Activated CD4-positive, CD25-positive, alpha-beta regulatory T cell treated with anti-CD3 and anti-CD28 coated beads, Interleukin-2, amount 50 U/mL, for 24 hours (primary cell): ENCODE measurements at regions not wholly inside any gene's neighbourhood (a gene's known extent, or its start where the extent isn't known, plus 50 kb on each side); places are given as distances from the start of the nearest gene placed in this dataset.

Experiments used
- ATAC-seq, 2 donors: fragments of 150-1000 bp; cut with Tn5 transposase; one replicate each; pipeline ENCODE4 v1.10.0; 2021; ENCODE audit warnings: mild to moderate bottlenecking in 1 of 2, moderate library complexity in 1 of 2

- ATAC-seq, result no peak
Observed at GRCh38 chr6:71486461-71486860, 197.8 kb downstream of the OGFRL1 start.

DNA sequence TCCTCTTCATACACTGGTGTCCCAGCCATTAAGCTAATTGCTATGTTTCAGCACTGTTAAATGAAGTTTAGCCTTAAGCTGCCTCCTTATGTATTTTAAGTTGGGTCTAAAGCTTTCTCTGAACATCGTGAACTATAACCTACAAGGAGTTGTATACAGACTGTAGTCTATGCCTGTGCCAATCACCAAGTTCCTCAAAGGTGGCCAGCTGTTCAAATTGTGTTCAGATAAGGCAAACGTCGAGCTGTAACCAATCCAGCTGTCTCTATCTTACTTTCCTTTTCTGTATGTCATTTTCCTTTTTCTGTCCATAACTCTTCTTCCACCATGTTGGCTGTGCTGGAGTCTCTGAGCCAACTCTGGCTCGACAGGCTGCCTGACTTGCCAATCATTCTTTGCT, 199.6 kb downstream of the OGFRL1 start:
- ATAC-seq, result no peak

DNA sequence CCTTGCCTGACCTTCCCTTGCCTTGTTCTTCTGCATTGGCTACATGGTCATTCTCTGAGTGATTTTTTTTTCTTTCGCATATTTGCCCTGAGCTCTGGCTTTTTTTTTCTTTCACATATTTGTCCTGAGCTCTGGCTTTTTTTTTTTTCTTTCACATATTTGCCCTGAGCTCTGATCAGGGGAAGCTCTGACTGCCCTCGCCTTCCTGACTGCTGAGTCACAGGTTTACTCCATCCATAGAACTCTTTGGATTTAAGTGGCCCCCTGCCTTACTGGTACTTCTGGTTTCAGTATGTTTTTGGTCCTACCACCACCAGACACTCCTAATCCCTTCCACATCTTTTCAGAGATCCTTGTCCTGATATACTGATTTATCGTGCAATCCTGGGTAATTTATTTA, 201.1 kb downstream of the OGFRL1 start:
- ATAC-seq, result no peak

DNA sequence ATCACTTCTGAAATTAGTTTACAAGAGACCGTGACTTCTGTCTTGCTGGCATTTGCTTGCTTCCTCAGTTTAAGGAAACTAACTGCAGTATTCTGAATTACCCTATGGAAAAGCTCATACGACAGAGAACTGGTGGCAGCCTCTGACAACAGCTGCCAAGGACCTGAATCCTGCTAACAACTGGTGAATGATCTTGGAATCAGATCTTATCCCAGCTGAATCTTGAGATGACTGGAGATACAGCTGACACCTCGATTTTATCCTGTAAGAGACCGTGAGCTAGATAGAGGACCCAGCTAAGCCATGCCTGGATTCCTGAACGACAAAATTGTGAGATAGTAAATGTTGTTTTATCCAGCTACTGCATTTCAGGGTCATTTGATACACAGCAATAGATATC, 202.3 kb downstream of the OGFRL1 start:
- no peak for ATAC-seq

DNA sequence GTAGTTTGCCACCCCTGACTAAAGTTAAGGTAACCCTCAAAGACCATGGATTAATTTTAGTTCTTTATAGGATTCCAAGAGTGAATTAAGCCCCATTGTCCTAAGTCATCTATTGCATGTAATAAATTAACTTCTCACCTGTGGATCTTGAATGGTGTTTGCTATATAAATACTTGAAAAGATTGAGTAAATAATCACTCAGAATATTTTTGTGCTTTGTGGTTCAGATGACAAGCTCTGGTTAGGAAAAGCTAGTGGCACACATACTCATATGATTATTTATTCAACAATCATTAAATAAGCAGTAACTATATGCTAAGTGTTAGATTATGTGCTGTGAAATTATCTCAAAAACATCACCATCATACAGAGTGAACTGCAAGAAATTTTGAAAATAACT, 203.2 kb downstream of the OGFRL1 start:
- no peak for ATAC-seq

DNA sequence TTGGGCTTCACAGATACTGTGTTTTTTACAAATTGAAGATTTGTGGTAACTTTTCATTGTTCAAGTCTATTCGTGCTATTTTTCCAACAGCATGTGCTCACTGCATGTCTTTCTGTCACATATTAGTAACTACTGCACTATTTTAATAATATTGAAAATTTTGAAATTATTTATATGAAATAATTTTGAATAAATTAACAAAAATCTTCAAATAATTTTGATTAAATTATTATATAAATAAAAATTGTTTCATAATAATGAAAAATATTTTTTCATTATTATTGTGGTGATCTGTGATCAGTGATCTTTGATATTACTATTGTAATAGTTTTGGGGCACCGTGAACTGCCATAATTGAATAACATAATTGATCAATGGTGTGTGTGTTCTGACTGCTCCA, 204.1 kb downstream of the OGFRL1 start:
- no peak for ATAC-seq

DNA sequence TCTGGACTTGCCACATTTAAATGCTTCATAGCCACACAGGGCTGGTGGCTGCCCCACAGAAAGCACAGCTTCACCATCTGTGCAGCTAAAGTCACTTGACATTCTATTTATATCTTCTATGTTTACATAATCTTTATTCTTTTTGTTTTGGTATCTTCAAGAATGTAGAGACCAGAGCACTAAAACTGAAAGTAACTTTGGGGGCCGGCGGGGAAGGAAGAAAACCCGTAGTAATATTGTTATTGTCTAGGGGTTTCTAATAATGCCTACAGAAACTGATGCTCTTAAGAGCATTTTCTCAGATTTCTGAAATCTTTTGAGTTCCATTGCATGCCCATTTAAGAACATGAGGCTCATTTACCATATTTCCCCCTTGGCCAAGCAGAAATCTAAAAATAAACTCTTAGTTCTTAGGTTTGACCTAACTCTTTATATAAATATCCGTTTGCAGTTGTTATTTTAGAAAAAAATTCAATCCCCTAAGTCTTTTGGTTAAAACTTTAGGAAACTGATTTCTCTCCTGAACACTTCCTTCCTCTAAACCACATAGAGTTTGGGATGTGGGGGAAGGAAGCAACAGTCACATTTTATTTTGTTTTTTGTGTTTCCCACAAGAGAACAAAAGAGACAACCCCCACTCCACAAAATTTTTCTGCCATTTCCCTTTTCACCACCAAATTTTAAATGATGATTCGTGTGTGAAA, 207.6 kb downstream of the OGFRL1 start:
- no peak for ATAC-seq

- no peak for ATAC-seq
Observed at GRCh38 chr6:71496722-71497033, 208.1 kb downstream of the OGFRL1 start.

DNA sequence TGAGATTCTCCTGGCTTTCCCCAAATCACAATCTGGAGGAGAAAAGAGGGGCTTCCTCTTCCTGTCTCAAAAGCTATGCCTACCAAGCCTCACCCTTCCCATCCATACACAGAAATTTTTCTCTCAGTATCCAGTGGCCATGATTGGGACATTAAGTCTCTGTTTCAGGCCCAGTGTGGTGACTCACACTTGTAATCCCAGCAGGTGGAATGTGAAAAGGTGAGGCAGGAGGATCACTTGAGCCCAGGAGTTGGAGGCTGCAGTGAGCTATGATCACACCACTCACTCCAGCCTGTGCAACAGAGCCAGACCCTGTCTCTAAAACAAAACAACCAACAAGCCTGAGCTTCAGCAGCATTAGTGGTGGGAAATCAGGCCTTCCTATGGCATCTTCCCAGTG, 210.0 kb downstream of the OGFRL1 start:
- no peak for ATAC-seq

- ATAC-seq, result no peak
Observed at GRCh38 chr6:71499667-71500066, 211.1 kb downstream of the OGFRL1 start.

DNA sequence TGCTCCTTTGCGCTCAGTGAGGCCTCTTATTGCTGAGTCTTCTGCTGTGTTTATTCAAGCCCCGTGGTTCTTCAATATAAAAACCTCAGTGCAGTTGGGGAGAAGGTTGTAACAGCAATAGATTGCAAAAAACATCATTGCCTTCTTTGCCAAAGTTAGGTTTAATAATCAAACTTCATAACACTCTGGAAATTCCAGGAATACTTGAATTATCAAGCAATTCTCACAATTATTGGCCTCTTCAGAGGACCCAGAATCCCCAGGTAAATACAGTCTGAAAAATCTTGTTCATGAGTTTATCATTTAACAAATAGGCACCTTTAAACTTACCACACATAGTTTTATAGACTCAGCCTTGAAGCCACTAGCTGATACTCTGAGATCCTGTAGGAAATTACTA, 213.6 kb downstream of the OGFRL1 start:
- ATAC-seq, result no peak

- no peak for ATAC-seq
Observed at GRCh38 chr6:71502956-71503355, 214.3 kb downstream of the OGFRL1 start.

GRCh38 chr6:71507183-71507582, 218.6 kb downstream of the OGFRL1 start:
- ATAC-seq, result no peak

DNA sequence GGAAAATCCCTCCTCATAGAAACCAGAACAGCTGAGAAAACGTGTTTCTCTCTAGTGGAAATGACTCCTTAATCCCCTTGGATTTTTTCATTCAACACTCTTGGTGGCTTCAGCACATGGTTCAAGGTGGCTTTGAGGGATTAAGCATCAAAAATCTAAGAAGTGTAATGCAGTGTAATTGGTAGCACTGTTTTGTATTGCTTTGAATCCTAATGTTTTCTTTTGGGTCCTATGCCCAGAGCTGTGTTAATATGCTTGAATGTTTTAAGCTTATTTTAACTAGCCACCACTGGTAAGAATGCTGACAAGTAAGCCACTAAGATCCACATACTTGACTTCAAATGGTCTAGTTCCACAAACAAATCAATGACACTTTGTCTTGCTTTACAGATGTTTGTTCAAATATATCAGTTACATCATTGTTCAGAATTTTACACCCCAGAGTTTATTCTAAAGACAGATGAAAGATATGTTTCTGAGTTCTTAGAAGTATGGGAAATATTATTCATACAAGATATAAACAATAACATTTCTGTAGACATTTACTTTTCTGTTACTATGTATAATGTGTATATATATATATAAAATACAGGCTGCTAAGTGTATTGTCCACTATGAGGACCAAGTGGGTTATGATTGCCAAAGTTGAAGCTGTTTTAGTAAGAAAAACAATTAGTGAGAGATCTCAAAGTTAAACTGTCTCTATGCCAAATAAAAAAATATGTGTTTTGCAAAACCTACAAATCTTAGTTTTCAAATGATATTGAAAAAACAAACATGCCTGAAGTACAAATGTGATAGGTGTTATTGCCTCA, 220.8 kb downstream of the OGFRL1 start:
- no peak for ATAC-seq

DNA sequence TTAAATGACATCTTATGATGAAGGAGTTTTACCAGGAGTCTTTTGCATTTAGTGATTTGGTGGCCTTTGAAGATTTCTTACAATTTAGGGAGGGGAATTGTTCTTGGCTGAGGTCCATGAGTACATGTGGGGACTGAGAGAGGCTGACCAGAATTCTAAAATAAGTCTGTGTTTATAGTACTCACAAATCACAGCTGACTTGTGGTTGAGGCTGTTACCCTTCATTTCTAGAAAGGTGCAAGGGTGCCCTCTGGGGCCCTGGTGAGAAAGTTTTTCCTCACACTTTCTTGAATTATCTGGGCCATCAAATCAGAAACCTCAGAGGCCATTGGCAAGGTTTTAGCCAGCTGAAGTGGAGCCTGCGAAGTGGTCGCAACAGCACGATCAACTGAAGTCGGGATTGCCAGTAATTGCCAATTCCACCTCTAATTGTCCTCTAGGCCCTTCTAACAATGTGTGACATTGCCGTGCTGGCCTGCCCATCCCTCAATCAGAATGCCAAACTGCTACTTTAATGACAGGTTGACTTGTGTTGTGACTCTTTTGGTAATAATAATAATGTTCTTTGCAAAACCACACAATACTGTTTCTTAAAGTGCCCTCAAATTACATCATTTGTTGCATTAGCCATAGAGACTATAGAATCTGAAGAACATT, 221.6 kb downstream of the OGFRL1 start:
- ATAC-seq, result no peak

DNA sequence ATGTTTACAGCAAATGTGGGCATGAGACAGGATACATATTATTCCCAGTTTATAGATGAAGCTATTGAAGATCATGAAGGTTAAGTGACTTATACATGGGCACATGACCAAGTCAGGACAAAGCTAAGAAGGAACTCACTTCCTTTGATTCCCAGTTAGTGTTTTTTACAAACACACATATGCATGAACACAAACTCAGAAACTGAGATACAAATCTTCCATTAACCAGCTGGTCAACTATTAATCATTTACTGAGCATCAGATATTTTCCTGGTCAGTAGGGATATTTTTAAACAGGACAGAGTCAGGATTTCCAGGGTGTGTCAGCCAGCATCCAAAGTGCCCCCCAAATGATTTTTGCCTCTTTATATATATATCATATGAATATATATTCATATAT, 222.2 kb downstream of the OGFRL1 start:
- no peak for ATAC-seq

DNA sequence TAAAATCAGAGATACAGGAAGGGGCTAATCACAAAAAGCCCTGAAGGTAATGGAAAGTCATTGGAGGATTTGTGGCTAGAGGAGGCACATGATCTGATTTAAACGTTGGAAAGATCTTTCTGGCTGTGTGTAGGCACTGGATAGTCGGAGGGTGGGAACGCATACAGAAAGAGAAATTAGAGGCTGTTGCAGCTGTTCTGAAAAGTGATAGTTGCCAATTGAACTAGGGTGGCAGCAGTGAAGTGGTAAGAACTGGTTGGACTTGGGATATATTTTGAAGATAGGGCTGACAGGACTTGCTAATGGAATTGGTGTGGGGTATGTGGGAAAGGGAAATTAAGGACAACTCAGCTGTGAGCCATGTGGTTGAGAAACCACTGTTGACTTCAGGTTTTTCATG, 223.6 kb downstream of the OGFRL1 start:
- no peak for ATAC-seq

DNA sequence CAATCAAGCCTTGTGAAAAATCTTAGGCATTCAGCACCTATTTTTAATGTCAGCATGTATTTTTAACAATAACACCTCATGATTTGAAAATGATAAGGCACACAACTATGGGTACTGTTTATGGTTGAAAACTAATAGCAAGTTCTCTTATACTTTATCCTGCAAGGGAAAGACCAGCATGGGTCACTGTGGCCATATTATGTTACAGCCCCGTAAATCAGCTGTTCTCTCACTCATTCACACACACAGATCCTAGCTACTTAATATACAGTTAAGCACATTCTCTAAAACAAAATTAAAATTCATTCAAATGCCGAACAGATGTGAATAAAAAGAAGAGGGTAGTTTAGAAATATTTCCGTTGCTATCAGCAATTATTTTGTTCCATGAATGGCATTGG, 224.4 kb downstream of the OGFRL1 start:
- ATAC-seq, result no peak

DNA sequence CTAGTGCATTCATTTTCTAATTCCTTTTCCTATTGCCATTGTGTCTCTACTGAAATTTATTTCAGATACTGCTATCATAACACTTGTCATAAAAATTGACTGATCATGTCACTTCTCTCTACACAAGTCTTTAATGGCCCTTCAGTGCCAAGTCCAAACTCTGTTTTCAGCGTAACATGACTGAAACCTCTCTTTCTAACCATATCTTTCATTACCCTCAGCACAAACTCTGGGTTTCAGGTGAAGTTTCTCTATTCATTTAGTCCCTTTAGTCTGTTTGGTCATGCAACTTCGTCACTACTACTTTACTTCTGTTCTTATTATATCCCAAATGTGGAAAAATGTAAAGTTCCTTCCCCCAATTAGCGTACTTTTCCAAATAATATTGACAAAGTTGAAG, 234.9 kb downstream of the OGFRL1 start:
- no peak for ATAC-seq

DNA sequence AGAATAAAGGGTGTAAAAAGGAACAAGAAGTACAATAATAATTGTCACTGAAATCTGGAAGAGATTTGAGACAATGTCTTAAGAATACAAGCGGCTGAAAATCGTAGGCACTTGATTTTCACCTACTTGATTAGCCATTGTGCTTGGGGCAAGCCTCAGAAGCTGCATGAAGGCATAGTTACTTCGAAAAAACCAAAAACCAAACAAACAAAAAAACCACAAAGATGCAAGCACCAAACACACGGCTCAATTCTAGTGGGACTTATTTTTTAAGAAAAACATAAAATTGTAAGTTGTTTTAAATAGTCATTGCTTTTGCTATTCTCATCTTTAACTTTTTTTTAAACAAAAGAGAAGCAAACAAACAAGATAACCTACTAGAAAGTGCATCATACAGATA, 235.6 kb downstream of the OGFRL1 start:
- no peak for ATAC-seq

DNA sequence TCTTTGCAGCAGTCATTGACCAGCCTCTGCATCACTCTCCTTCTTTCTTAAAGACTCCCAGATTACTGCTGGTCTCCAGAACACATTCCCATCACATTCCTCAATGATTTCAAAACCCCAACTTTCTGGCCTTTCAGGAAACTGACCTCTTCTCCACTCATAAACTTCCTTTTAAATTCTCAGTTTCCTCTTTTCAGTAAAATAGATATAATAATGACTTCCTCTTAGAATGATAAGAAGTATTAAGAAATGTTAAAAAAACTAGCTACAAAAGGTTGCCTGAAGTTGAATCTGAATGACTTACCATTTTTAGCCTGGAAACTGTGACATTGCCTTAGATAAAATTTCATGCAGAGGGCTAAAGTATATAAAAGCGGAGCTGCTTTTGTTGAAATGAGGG, 239.3 kb downstream of the OGFRL1 start:
- no peak for ATAC-seq

DNA sequence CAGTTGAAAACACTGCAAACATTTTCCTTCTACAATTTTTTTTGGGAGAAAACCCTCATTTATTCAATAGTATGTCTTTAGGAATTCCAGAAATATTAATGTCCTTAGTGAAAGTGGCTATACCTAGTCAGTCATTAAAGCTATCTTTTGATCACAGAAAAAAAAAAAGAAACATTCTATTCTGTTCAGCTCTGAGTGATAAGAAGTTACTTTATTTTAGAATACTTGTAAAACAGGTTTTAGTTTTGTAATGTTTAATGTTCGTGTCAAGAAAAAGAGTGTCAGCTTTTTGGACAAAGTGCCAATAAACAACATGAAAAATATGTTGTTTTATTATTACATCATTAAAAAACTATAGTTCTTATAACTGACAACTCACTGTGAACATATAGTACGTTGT, 240.4 kb downstream of the OGFRL1 start:
- no peak for ATAC-seq

DNA sequence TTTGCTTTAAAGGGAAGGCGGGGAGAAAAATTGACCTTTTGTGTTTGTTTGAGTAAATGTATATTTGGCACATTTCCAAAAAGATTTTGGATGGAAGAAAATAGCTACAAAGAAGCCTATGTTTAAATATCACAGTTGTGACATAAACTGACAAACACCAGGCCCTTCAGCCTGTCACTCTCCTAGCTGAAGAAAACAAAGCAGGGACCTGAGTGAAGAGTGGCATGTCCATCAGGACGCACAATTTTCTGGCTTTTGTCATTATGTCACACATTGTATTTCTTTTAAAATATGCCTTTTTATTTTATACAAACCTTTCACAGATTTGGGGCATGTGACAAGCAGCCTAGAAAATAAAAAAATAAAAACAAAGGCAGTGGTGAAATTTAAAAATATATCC, 241.2 kb downstream of the OGFRL1 start:
- no peak for ATAC-seq

DNA sequence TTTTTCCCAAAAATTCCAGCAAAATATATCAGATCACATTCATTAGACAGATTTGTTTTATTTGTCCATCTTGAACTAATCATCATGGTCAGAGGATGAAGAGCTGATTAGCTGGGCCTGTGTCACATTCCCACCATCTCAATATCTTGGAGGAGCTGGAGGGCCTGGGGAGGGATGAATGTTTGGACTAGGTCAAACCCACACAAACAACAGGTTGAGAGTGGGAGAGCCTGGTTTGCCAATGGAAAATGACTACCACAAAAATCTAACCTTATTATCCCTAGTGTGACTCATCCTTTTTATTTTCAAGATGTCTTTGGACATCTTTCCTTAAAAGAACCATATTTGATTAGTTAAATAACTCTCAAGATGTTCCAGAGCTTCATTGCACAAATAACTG, 242.4 kb downstream of the OGFRL1 start:
- no peak for ATAC-seq
